K562 (cell line): ENCODE measurements at regions not wholly inside any gene's neighbourhood (a gene's known extent, or its start where the extent isn't known, plus 50 kb on each side); places are given as distances from the start of the nearest gene placed in this dataset.

Experiments used
- ATAC-seq: fragments of 200-7000 bp; cut with Tn5 transposase; 3 replicates; pipeline ENCODE4 v1.9.1; 2020; ENCODE audit warnings: moderate library complexity
- BruUV-seq: library from RNA; stranded (reverse); fragments of 400-500 nt; replicated peaks from 2 replicates; lab custom pipeline; 2021; lab: Mats Ljungman, UMichigan
- CTCF ChIA-PET: fragments of 300-600 bp; formaldehyde crosslinking; extraction: SDS; loops from one replicate; lab custom pipeline; 2021; ENCODE audit warnings: low intra/inter-chr PET ratio; lab: Yijun Ruan, JAX
- POLR2A ChIA-PET: fragments of 300-600, 350-650 bp; sonication (Branson Sonifier 250); formaldehyde crosslinking; extraction: SDS; loops from one replicate; lab custom pipeline; 2021; ENCODE audit warnings: antibody characterized with exemption, inconsistent platforms; lab: Yijun Ruan, JAX
- DNase-seq, 4 experiments: peaks; one replicate each; pipeline versions ENCODE4 v3.0.0 to v3.0.0-alpha.2; 2011 to 2018; ENCODE audit warnings: low spot score in 3 of 4, mixed read lengths in 3 of 4; ENCODE audit errors: extremely low read depth in 1 of 4
- FAIRE-seq: peaks from 2 replicates; lab custom pipeline; 2011; peaks lifted over from hg19 to GRCh38; lab: Jason Lieb, UNC
- H2AFZ ChIP-seq: 2 replicates; pipeline ENCODE4 v1.6.0; 2011; ENCODE audit warnings: low read depth, low read length, control low read depth, inconsistent platforms
- H3K27ac ChIP-seq: fragments of 200-600 bp; 3 replicates; pipeline ENCODE4 v1.8.0; 2011; ENCODE audit warnings: low read depth, mild to moderate bottlenecking, control low read depth, inconsistent platforms, low read length, moderate library complexity, mixed read lengths; ENCODE audit errors: extremely low read depth
- H3K27me3 ChIP-seq, 2 experiments: fragments of 300-600 bp in 1 of 2; 2 replicates in 1 of 2; 3 replicates in 1 of 2; pipeline versions ENCODE4 v1.6.0 to v1.8.0; 2011; ENCODE audit warnings: inconsistent platforms in 2 of 2, low read length in 2 of 2, mild to moderate bottlenecking in 1 of 2, mixed read lengths in 1 of 2, moderate library complexity in 1 of 2; ENCODE audit not compliant: control insufficient read depth in 2 of 2, insufficient read depth in 2 of 2
- H3K36me3 ChIP-seq: fragments of 300-600 bp; 3 replicates; pipeline ENCODE4 v1.8.0; 2011; ENCODE audit warnings: mild to moderate bottlenecking, low read length, inconsistent platforms; ENCODE audit not compliant: control insufficient read depth, insufficient read depth
- H3K4me1 ChIP-seq, 2 experiments: fragments of 200-600 bp in 1 of 2; replicated peaks in 1 of 2; 2 replicates in 1 of 2; 3 replicates in 1 of 2; pipeline versions ENCODE4 v1.5.1 to v1.8.0; 2011; ENCODE audit warnings: inconsistent platforms in 2 of 2, low read length in 2 of 2, mild to moderate bottlenecking in 1 of 2, mixed read lengths in 1 of 2, moderate library complexity in 1 of 2; ENCODE audit not compliant: control insufficient read depth in 2 of 2, insufficient read depth in 2 of 2
- H3K4me2 ChIP-seq: 2 replicates; pipeline ENCODE4 v1.6.1; 2011; ENCODE audit warnings: low read length, control low read depth, inconsistent platforms, mixed read lengths; ENCODE audit not compliant: insufficient read depth
- H3K4me3 ChIP-seq: fragments of 200-600 bp; sonication (generic), shearing (Covaris generic); 2 replicates; pipeline ENCODE4 v1.5.1; 2016; ENCODE audit warnings: control low read depth, inconsistent platforms
- H3K79me2 ChIP-seq: fragments of 200-600 bp; 3 replicates; pipeline ENCODE4 v1.8.0; 2011; ENCODE audit warnings: low read length, inconsistent platforms; ENCODE audit not compliant: control insufficient read depth, insufficient read depth
- H3K9ac ChIP-seq, 2 experiments: 2 replicates each; pipeline versions ENCODE4 v1.6.0 to v1.6.1; 2011; ENCODE audit warnings: low read depth in 2 of 2, low read length in 2 of 2, control low read depth in 1 of 2, inconsistent platforms in 1 of 2, mild to moderate bottlenecking in 1 of 2, mixed read lengths in 1 of 2; ENCODE audit not compliant: insufficient read depth in 1 of 2
- H3K9me1 ChIP-seq: one replicate; pipeline ENCODE4 v1.6.0; 2011; ENCODE audit warnings: inconsistent platforms, mild to moderate bottlenecking, low read length, moderate library complexity; ENCODE audit not compliant: control insufficient read depth, insufficient read depth
- H3K9me3 ChIP-seq: replicated peaks from 2 replicates; pipeline ENCODE4 v1.5.1; 2011; ENCODE audit warnings: low read depth, low read length, inconsistent platforms; ENCODE audit not compliant: control insufficient read depth, insufficient read depth
- H4K20me1 ChIP-seq: replicated peaks from 2 replicates; pipeline ENCODE4 v1.6.1; 2011; ENCODE audit warnings: low read length, inconsistent platforms, mixed read lengths; ENCODE audit not compliant: control insufficient read depth, insufficient read depth
- ARID3B ChIP-seq: fragments of 250-450 bp; sonication (Bioruptor Pico); IDR thresholded peaks from 2 replicates; pipeline ENCODE4 v1.4.0; 2020; ENCODE audit warnings: borderline replicate concordance
- CBFA2T2 ChIP-seq: fragments of 450-650 bp; conservative IDR thresholded peaks from 2 replicates; pipeline ENCODE4 v1.6.1; 2017; ENCODE audit warnings: mild to moderate bottlenecking
- CEBPB ChIP-seq: fragments of 450-650 bp; IDR thresholded peaks from 2 replicates; pipeline ENCODE4 v1.6.1; 2016; ENCODE audit warnings: missing genetic modification characterization, missing compliant biosample characterization
- CGGBP1 ChIP-seq: fragments of 250-450 bp; sonication (Bioruptor Pico); IDR thresholded peaks from 2 replicates; pipeline ENCODE4 v1.9.0; 2021; ENCODE audit warnings: mild to moderate bottlenecking
- DPF2 ChIP-seq: fragments of 450-650 bp; IDR thresholded peaks from 2 replicates; pipeline ENCODE4 v1.6.1; 2016
- KAT2B ChIP-seq: IDR thresholded peaks from one replicate; pipeline ENCODE4 v1.6.1; 2012; ENCODE audit warnings: low read depth, mild to moderate bottlenecking, control low read depth, inconsistent platforms, low read length, moderate library complexity
- NKRF ChIP-seq: fragments of 450-650 bp; IDR thresholded peaks from 2 replicates; pipeline ENCODE4 v1.6.1; 2016; ENCODE audit warnings: borderline replicate concordance
- PCBP1 ChIP-seq: fragments of 200-400 bp; formaldehyde crosslinking; IDR thresholded peaks from 2 replicates; pipeline ENCODE4 v1.6.1; 2018; ENCODE audit warnings: mild to moderate bottlenecking, low read depth, low read length; ENCODE audit not compliant: poor library complexity, severe bottlenecking
- RB1 ChIP-seq: fragments of 450-650 bp; IDR thresholded peaks from 2 replicates; pipeline ENCODE4 v1.6.1; 2017; ENCODE audit warnings: low read depth, mild to moderate bottlenecking
- RBBP5 ChIP-seq: fragments of 200-600 bp; sonication (generic); IDR thresholded peaks from 2 replicates; pipeline ENCODE4 v1.6.1; 2012; ENCODE audit warnings: borderline replicate concordance, mild to moderate bottlenecking, low read length, control low read depth, inconsistent platforms; ENCODE audit not compliant: insufficient read depth, poor library complexity, severe bottlenecking
- SIRT6 ChIP-seq: IDR thresholded peaks from one replicate; pipeline ENCODE4 v1.6.1; 2012; ENCODE audit warnings: low read depth, mild to moderate bottlenecking, control low read depth, inconsistent platforms, low read length, moderate library complexity
- SOX6 ChIP-seq: fragments of 450-650 bp; IDR thresholded peaks from 2 replicates; pipeline ENCODE4 v1.6.1; 2014; ENCODE audit warnings: mild to moderate bottlenecking
- SRSF7 ChIP-seq: fragments of 200-400 bp; formaldehyde crosslinking; optimal IDR thresholded peaks from 2 replicates; pipeline ENCODE3; 2017; ENCODE audit warnings: mild to moderate bottlenecking, low read depth, low read length
- TRIM24 ChIP-seq, 2 experiments: fragments of 450-650 bp; IDR thresholded peaks; 2 replicates each; pipeline ENCODE4 v1.6.1; 2016
- ZNF232 ChIP-seq: sonication (generic); formaldehyde crosslinking; IDR thresholded peaks from 2 replicates; pipeline ENCODE4 v1.8.0; 2022; ENCODE audit warnings: mild to moderate bottlenecking, missing genetic modification reagents
- ZNF583 ChIP-seq: fragments of 250-450 bp; sonication (Bioruptor Pico); IDR thresholded peaks from 2 replicates; pipeline ENCODE4 v1.4.0; 2020
- WGBS: fragments of 100-300 bp; shearing (Covaris generic); methylation state at CpG from one replicate; pipeline ENCODE4 v1.1.6; 2016; ENCODE audit warnings: low coverage, mixed read lengths; ENCODE audit not compliant: insufficient coverage; ENCODE audit errors: missing lambda C conversion rate; 5-methylcytosine and 5-hydroxymethylcytosine counted together
- in situ Hi-C: fragments of 300-500 bp; cut with MboI; formaldehyde crosslinking; loops from 4 replicates; pipeline ENCODE4 v1.15.0; 2018; ENCODE audit warnings: inconsistent platforms, mixed read lengths
- intact Hi-C: fragments of 100-400 bp; cut with micrococcal nuclease; formaldehyde crosslinking; loops from 2 replicates; pipeline ENCODE4 v1.14.2; 2022

DNA sequence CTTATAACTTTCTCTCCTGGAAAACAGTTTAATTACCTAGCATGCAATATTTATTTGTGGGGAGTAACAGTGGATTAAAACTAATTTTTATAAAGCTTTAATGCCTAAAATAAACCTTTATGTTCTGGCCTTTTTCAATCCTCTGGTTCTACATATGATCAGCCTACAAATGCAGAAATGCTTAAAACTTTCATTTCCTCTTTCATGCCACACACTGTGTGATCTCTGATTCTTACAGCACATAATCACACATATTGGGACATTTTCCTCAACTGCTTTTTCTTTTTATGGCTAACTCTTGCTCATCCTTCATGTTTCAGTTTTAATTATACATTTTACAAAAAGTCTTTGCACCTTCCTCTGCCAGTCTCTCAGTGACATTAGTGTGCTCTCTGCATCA is 910.8 kb upstream of the SLITRK6 start (continued):
- no peak for TF ChIP-seq PCBP1
- no peak for TF ChIP-seq CEBPB (tag)
- no peak for TF ChIP-seq SRSF7
- TF ChIP-seq RBBP5: no peak
- no peak for TF ChIP-seq CBFA2T2
- TF ChIP-seq ZNF232 (CRISPR knock-in tag): no peak
- no peak for TF ChIP-seq ARID3B (CRISPR knock-in tag)
- TF ChIP-seq RB1: no peak
- TF ChIP-seq SOX6: no peak

- H4K20me1 ChIP-seq: no peaks in the 10 kb centered on the region
- H3K4me1 ChIP-seq: no peaks in the 10 kb centered on the region
- CTCF ChIA-PET: no interaction called here
- H3K9me3 ChIP-seq: no peaks in the 10 kb centered on the region
- DNase-seq: no peak
- no peak overlapping the region for H3K4me3 ChIP-seq
- no peak overlapping the region for H3K4me2 ChIP-seq
- ATAC-seq: no peak
- no peak for FAIRE-seq
- BruUV-seq: no TSS peak
- in situ Hi-C loops: no loop called here
- H3K27ac ChIP-seq: no peak overlapping the region
- no peak overlapping the region for H2AFZ ChIP-seq
- H3K79me2 ChIP-seq: no peaks in the 10 kb centered on the region
- no peaks in the 10 kb centered on the region for H3K27me3 ChIP-seq
- TF ChIP-seq CGGBP1 (no peak), SIRT6 (no peak), NKRF (no peak), TRIM24 (IDR thresholded peaks at IDR 0.05) (no peak), KAT2B (no peak), DPF2 (no peak), ZNF583 (CRISPR knock-in tag) (no peak)
- TF ChIP-seq, all 486 proteins: peak for 0
- intact Hi-C loops: no loop called here
- 5% methylated on average over 5 of the region's 5 CpGs for WGBS
- POLR2A ChIA-PET: no interaction called here
- Histone ChIP-seq H3K9me1 (no peaks in the 10 kb centered on the region), H3K9ac (no peak overlapping the region), H3K36me3 (no peaks in the 10 kb centered on the region)
Measured at GRCh38 chr13:86710896-86711295, 911.7 kb upstream of the SLITRK6 start.
